Hepatocyte (in vitro differentiated cells): ENCODE measurements at regions not wholly inside any gene's neighbourhood (a gene's known extent, or its start where the extent isn't known, plus 50 kb on each side); places are given as distances from the start of the nearest gene placed in this dataset.

Source experiments
- DNase-seq: peaks from one replicate; pipeline ENCODE4 v3.0.0-alpha.2; 2016; ENCODE audit warnings: low spot score
- H2AFZ ChIP-seq: fragments of 200-600 bp; sonication (generic); 2 replicates; pipeline ENCODE4 v1.6.0; 2016; ENCODE audit warnings: antibody characterized with exemption, mild to moderate bottlenecking
- H3K27ac ChIP-seq: fragments of 200-600 bp; sonication (generic); 2 replicates; pipeline ENCODE4 v1.5.1; 2016; ENCODE audit warnings: mild to moderate bottlenecking
- H3K27me3 ChIP-seq: fragments of 200-600 bp; sonication (generic); 2 replicates; pipeline ENCODE4 v1.6.1; 2016
- H3K36me3 ChIP-seq: fragments of 200-600 bp; sonication (generic); replicated peaks from 2 replicates; pipeline ENCODE4 v1.5.1; 2016; ENCODE audit warnings: low read depth; ENCODE audit not compliant: insufficient read depth
- H3K4me1 ChIP-seq: fragments of 200-600 bp; sonication (generic); 2 replicates; pipeline ENCODE4 v1.5.1; 2016; ENCODE audit warnings: mild to moderate bottlenecking, moderate library complexity; ENCODE audit not compliant: insufficient read depth
- H3K4me2 ChIP-seq: fragments of 200-600 bp; sonication (generic); 2 replicates; pipeline ENCODE4 v1.6.0; 2016
- H3K4me3 ChIP-seq: fragments of 200-600 bp; sonication (generic); 2 replicates; pipeline ENCODE4 v1.5.1; 2016; ENCODE audit warnings: mild to moderate bottlenecking
- H3K79me2 ChIP-seq: fragments of 200-600 bp; sonication (generic); 2 replicates; pipeline ENCODE4 v1.6.0; 2017; ENCODE audit warnings: mild to moderate bottlenecking
- H3K9me2 ChIP-seq: fragments of 200-600 bp; sonication (generic); replicated peaks from 2 replicates; pipeline ENCODE4 v1.6.0; 2017; ENCODE audit warnings: mild to moderate bottlenecking; ENCODE audit not compliant: insufficient read depth
- H3K9me3 ChIP-seq: fragments of 200-600 bp; sonication (generic); 2 replicates; pipeline ENCODE4 v1.5.1; 2016; ENCODE audit warnings: low read depth, mild to moderate bottlenecking
- H4K20me1 ChIP-seq: fragments of 200-600 bp; sonication (generic); 2 replicates; pipeline ENCODE4 v1.6.0; 2016; ENCODE audit warnings: mild to moderate bottlenecking; ENCODE audit not compliant: insufficient read depth, poor library complexity, severe bottlenecking
- CTCF ChIP-seq: fragments of 200-600 bp; sonication (generic); IDR thresholded peaks from 2 replicates; pipeline ENCODE4 v1.5.1; 2016; ENCODE audit warnings: antibody characterized with exemption, mild to moderate bottlenecking; ENCODE audit not compliant: poor library complexity
- EZH2 ChIP-seq: fragments of 200-600 bp; sonication (generic); IDR thresholded peaks from 2 replicates; pipeline ENCODE4 v1.6.1; 2016; ENCODE audit warnings: antibody characterized with exemption, mild to moderate bottlenecking, borderline replicate concordance
- EZH2phosphoT487 ChIP-seq: fragments of 200-600 bp; sonication (generic); IDR thresholded peaks from one replicate; pipeline ENCODE4 v1.6.1; 2018; ENCODE audit warnings: antibody characterized with exemption, mild to moderate bottlenecking, low read depth, moderate library complexity; ENCODE audit not compliant: unreplicated experiment, severe bottlenecking
- WGBS: methylation state at CpG from one replicate; pipeline ENCODE4 v1.1.6; 2016; ENCODE audit warnings: low lambda C conversion rate; ENCODE audit errors: missing lambda C conversion rate; 5-methylcytosine and 5-hydroxymethylcytosine counted together

GRCh38 chr6:41469156-41470028 is 76.8 kb upstream of the FOXP4 start:
- no peaks in the 10 kb centered on the region for H3K27me3 ChIP-seq
- peak overlapping the region; percentile 88 for H3K4me2 ChIP-seq
- H3K79me2 ChIP-seq = no peaks in the 10 kb centered on the region
- WGBS = 38% methylated on average over 20 of the region's 20 CpGs
- H3K9me2 ChIP-seq = no peaks in the 10 kb centered on the region
- H4K20me1 ChIP-seq = no peaks in the 10 kb centered on the region
- peak overlapping the region; percentile 78 for H2AFZ ChIP-seq
- H3K9me3 ChIP-seq = no peaks in the 10 kb centered on the region
- no peaks in the 10 kb centered on the region for H3K36me3 ChIP-seq
- peak; percentile 5 for DNase-seq
- TF ChIP-seq EZH2 (peak; percentile 2), CTCF (no peak), EZH2phosphoT487 (no peak)
- peaks cover 41% of the 10 kb centered on the region for H3K4me1 ChIP-seq
- peak overlapping the region; percentile 73 for H3K27ac ChIP-seq
- H3K4me3 ChIP-seq = no peak overlapping the region

- Histone ChIP-seq H3K4me1 (peaks cover 41% of the 10 kb centered on the region), H3K79me2 (no peaks in the 10 kb centered on the region), H2AFZ (peak overlapping the region; percentile 78), H3K9me3 (no peaks in the 10 kb centered on the region), H4K20me1 (no peaks in the 10 kb centered on the region), H3K36me3 (no peaks in the 10 kb centered on the region), H3K27me3 (no peaks in the 10 kb centered on the region), H3K9me2 (no peaks in the 10 kb centered on the region), H3K4me2 (peak overlapping the region; percentile 88), H3K27ac (peak overlapping the region; percentile 73), H3K4me3 (no peak overlapping the region)
- DNase-seq = peak; percentile 60
- TF ChIP-seq EZH2 (peak; percentile 18), CTCF (no peak)
- 9% methylated on average over 22 of the region's 23 CpGs for WGBS
These were observed 76.2 kb upstream of the FOXP4 start for GRCh38 chr6:41470029-41470330.

- DNase-seq = peak; percentile 82
- peak overlapping the region; percentile 88 for H3K4me2 ChIP-seq
- H3K27me3 ChIP-seq = no peaks in the 10 kb centered on the region
- H3K27ac ChIP-seq = peak overlapping the region; percentile 73
- no peaks in the 10 kb centered on the region for H4K20me1 ChIP-seq
- TF ChIP-seq EZH2phosphoT487 = no peak
- TF ChIP-seq EZH2 = no peak
- TF ChIP-seq CTCF = no peak
- no peaks in the 10 kb centered on the region for H3K36me3 ChIP-seq
- H3K4me1 ChIP-seq = peaks cover 41% of the 10 kb centered on the region
- peak overlapping the region; percentile 78 for H2AFZ ChIP-seq
- 15% methylated on average over 53 of the region's 62 CpGs for WGBS
- H3K79me2 ChIP-seq = no peaks in the 10 kb centered on the region
- H3K9me3 ChIP-seq = no peaks in the 10 kb centered on the region
- H3K9me2 ChIP-seq = no peaks in the 10 kb centered on the region
- H3K4me3 ChIP-seq = no peak overlapping the region
These were observed 75.7 kb upstream of the FOXP4 start for GRCh38 chr6:41470331-41471063.
